ENCODE measurements at regions not wholly inside any gene's neighbourhood (a gene's known extent, or its start where the extent isn't known, plus 50 kb on each side); places are given as distances from the start of the nearest gene placed in this dataset.

DNA sequence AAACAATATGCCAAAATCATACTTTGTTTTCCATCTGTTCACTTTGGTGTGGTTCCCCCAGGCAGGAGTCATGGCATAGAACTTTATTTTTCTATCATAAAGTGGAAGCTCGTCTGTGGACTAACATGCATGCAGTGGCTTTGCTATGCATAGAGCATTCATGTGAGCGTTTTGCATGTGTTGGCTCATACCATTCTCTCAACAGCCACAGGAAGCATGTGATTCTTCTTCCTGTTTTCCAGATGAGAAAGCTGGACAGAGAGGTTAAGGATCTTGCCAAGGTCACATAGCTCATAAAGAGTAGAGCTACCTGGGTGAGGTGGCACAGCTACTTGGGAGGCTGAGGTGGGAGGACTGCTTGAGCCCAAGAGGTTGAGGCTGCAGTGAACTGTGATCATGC, 123.4 kb upstream of the HDGFL1 start:
- no peak for DNase-seq (ENCODE audit: low read depth)
- H3K4me3 ChIP-seq (ENCODE audit: low read depth, low read length) = no peak overlapping the region
- in situ Hi-C loops (cut with HindIII; ENCODE audit: low sequenced_read_pairs) = no loop called here
- TF ChIP-seq, protein P1, sequence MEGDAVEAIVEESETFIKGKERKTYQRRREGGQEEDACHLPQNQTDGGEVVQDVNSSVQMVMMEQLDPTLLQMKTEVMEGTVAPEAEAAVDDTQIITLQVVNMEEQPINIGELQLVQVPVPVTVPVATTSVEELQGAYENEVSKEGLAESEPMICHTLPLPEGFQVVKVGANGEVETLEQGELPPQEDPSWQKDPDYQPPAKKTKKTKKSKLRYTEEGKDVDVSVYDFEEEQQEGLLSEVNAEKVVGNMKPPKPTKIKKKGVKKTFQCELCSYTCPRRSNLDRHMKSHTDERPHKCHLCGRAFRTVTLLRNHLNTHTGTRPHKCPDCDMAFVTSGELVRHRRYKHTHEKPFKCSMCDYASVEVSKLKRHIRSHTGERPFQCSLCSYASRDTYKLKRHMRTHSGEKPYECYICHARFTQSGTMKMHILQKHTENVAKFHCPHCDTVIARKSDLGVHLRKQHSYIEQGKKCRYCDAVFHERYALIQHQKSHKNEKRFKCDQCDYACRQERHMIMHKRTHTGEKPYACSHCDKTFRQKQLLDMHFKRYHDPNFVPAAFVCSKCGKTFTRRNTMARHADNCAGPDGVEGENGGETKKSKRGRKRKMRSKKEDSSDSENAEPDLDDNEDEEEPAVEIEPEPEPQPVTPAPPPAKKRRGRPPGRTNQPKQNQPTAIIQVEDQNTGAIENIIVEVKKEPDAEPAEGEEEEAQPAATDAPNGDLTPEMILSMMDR (IDR thresholded peaks at IDR 0.05; ENCODE audit: low read depth, low read length, missing control alignments) = no peak

DNA sequence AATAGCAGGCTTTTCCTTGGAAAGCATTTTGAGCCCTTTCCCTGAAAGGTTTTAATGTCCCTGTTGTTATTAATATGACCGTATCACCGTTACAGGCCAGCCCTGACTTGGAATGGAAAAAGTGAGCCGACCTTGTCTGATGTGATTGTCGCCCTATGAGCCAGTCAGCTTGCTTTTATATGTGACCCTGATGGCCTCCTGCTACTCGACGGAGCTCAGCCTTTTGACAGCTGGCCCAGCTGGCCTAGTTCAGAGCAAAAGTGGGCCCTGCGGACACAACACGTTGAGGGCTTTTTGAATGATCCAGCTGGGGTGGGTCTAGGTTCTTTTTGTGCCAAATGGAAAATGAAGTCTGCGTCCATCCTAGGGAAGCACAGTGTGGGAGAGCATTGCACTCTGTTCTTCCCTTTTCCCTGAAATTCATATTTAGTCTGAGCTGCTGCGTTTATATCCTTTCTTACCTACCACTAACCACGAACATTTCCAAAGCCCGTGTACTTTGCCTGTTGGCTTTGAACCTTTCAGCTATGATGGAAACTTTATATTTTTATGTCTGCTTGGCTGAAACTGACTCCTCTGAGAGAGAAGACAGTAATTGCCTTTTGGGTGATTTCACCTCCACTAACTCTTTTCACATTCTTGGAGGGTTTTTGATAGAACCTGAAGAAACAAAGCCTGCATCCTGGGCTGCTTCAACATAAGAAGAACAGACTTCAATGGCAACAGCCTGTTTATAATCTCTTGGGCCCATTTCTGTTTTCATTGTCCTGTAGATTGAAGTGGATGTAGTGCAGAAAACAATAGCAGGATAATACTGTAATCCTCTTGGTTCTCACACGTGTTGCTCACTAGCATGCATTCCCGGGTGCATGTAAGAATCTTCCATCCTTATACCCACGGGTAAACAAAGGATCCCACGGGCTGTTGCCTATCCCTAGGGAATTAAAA, 121.8 kb upstream of the HDGFL1 start:
- in situ Hi-C loops (cut with HindIII; ENCODE audit: low sequenced_read_pairs) = no loop called here
- no peak overlapping the region for H3K4me3 ChIP-seq (ENCODE audit: low read depth, low read length)
- TF ChIP-seq, protein P1 (IDR thresholded peaks at IDR 0.05; ENCODE audit: low read depth, low read length, missing control alignments) = no peak
- DNase-seq (ENCODE audit: low read depth) = no peak

DNA sequence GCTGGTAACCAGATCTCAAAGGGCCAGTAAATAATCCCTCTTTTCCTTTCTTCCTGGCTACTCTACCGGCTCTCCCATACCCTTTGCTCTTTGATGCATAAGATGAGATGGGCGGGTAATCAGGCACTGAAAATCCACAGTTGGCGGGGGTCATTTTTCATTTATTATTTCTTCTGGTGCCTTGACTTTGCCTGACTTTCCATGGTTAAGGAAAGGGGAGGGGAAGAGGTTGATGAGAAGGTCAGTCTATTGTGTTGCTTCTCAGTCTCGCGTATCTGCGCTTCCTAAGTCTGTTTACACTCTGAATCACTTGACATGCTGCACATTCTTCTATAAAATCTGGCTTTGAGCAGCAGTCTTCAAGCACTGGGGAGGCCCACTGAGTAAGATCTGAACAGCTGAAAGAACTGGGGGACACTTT, 121.1 kb upstream of the HDGFL1 start:
- peak; percentile 62 for DNase-seq (ENCODE audit: low read depth)
- TF ChIP-seq, protein P1 (IDR thresholded peaks at IDR 0.05; ENCODE audit: low read depth, low read length, missing control alignments) = no peak
- no peak overlapping the region for H3K4me3 ChIP-seq (ENCODE audit: low read depth, low read length)
- in situ Hi-C loops (cut with HindIII; ENCODE audit: low sequenced_read_pairs) = no loop called here

DNA sequence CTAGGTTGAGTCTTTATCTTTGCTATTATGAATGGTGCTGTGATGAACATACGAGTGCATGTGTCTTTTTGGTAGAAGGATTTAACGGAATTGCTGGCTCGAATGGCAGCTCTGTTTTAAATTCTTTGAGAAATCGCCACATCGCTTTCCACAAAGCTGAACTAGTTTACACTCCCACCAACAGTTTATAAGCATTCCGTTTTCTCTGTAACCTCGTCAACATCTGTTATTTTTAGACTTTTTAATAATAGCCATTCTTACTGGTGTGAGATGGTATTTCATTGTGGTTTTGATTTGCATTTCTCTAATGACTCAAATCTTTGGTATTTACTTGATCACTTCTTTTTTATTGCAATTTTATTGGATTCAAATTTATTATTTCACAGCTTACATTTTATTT, 117.4 kb upstream of the HDGFL1 start:
- peak; percentile 57 for DNase-seq (ENCODE audit: low read depth)
- in situ Hi-C loops (cut with HindIII; ENCODE audit: low sequenced_read_pairs) = no loop called here
- no peak overlapping the region for H3K4me3 ChIP-seq (ENCODE audit: low read depth, low read length)
- TF ChIP-seq, protein P1 (IDR thresholded peaks at IDR 0.05; ENCODE audit: low read depth, low read length, missing control alignments) = no peak

DNA sequence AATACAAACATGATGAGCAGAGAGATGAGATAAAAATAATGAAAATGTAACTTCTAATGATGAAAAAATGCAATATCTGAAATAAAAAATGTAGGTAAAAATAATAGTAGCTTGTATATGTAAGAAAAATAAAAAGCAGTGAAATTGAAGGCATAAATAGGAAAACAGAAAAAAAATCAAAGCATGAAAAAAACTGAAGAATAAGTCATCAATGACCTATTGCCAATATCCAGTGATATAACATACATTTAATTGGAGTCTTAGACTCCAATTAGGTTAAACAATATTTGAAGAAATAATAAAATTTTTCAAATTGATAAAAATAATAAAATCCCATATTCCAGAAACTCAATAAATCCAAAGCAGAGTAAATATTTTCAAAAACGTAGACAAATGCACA, 114.0 kb upstream of the HDGFL1 start:
- no peak for DNase-seq (ENCODE audit: low read depth)
- no peak overlapping the region for H3K4me3 ChIP-seq (ENCODE audit: low read depth, low read length)
- in situ Hi-C loops (cut with HindIII; ENCODE audit: low sequenced_read_pairs) = no loop called here
- TF ChIP-seq, protein P1 (IDR thresholded peaks at IDR 0.05; ENCODE audit: low read depth, low read length, missing control alignments) = no peak

DNA sequence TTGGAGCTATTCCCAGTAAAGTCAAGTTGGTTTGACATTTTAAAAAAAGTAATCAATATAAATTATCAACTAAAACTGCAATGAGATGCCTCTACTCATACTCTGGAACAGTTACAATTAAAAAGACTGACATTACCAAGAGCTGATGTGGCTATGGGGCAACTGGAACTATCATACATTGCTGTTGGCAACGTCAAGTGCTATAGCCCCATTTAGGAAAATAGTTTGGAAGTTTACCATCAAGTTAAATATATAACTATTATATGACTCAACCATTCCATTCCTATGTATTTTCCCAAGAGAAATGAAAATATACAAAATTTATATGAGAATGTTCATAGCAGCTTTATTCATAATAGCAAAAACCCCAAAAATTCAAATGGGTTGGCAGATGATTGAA, 111.4 kb upstream of the HDGFL1 start:
- TF ChIP-seq, protein P1 (IDR thresholded peaks at IDR 0.05; ENCODE audit: low read depth, low read length, missing control alignments) = no peak
- no peak for DNase-seq (ENCODE audit: low read depth)
- no peak overlapping the region for H3K4me3 ChIP-seq (ENCODE audit: low read depth, low read length)
- in situ Hi-C loops (cut with HindIII; ENCODE audit: low sequenced_read_pairs) = no loop called here

Measured in astrocyte of the cerebellum (primary cell).